ENCODE measurements at regions not wholly inside any gene's neighbourhood (a gene's known extent, or its start where the extent isn't known, plus 50 kb on each side); places are given as distances from the start of the nearest gene placed in this dataset.

DNA sequence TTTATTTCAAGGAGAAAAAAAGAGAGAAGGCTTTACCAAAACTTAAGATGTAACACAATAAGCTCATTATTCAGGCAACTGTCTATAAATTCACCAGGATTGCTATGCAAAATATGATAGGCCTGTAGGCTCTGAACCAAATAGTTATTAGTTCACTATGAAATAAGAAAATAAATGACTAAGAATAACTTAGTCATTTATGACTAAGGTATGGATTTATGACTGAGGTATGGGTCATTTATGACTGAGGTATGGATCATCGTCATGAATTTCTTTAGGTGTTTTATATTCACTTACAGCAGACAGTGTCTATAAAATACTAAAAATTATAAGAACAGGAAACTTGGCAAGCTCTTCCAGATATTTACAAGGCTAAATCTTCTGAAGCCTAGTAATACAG, 52.1 kb upstream of the SNX9 start:
- H3K27ac ChIP-seq (ENCODE audit: insufficient read depth in 1 of 2, low read depth in 1 of 2, low read length in 2 of 2, poor library complexity in 1 of 2, severe bottlenecking in 2 of 2): no peak overlapping the region
- no peak overlapping the region for H3K4me3 ChIP-seq (ENCODE audit: control insufficient read depth in 1 of 7, extremely low read depth in 1 of 7, insufficient read depth in 4 of 7, low read depth in 2 of 7, low read length in 6 of 7)
- H3K36me3 ChIP-seq (ENCODE audit: control insufficient read depth in 4 of 4, insufficient read depth in 4 of 4, low read length in 3 of 4): no peaks in the 10 kb centered on the region
- no peak for DNase-seq
- WGBS (ENCODE audit: insufficient coverage): no CpG with 5 or more reads among the region's 1 CpG
- ChIA-PET POLR2A (no interaction called here), CTCF (interaction anchor here (0.6 to 2.6 kb wide), 5 partner anchors 9 to 213 kb away, joined by 3 to 9 read pairs (median 6); no protein-coding TSS in a partner anchor)
- H3K9me3 ChIP-seq (ENCODE audit: control extremely low read depth in 1 of 5, control insufficient read depth in 4 of 5, insufficient read depth in 2 of 5, low read depth in 1 of 5, low read length in 4 of 5): no peaks in the 10 kb centered on the region
- H3K4me1 ChIP-seq (ENCODE audit: control extremely low read depth in 1 of 4, control insufficient read depth in 4 of 4, insufficient read depth in 4 of 4, low read length in 3 of 4): peaks cover 0 to 19% (median 16%) of the 10 kb centered on the region in 4 experiments
- H3K27me3 ChIP-seq (replicated peaks in 2 of 5; ENCODE audit: control insufficient read depth in 4 of 5, insufficient read depth in 5 of 5, low read length in 4 of 5): peaks cover 0 to 5% (median 0%) of the 10 kb centered on the region in 5 experiments

DNA sequence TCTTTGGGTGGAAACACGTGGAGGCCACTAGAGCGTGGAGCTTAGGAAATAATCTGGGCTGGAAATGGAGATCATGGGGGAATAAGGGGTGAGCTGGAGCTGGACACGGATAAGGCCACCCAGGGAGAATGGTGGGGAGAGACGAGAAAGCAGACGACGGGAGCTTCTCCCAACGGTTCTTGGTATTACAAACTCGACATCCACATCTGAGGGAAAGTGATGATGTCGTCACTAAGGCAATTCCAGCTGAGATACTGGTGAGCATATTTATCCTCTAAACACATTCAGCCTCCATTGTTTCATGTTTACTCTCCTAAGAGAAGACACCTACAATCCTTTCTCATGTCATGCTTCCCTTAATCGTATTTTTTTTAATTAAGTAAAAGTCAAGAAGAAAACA, 50.2 kb upstream of the SNX9 start:
- 100% methylated on average over 10 of the region's 10 CpGs for WGBS (ENCODE audit: insufficient coverage)
- peaks cover 0 to 9% (median 4%) of the 10 kb centered on the region in 5 experiments for H3K9me3 ChIP-seq (ENCODE audit: control extremely low read depth in 1 of 5, control insufficient read depth in 4 of 5, insufficient read depth in 2 of 5, low read depth in 1 of 5, low read length in 4 of 5)
- no peak for DNase-seq
- H3K27ac ChIP-seq (ENCODE audit: insufficient read depth in 1 of 2, low read depth in 1 of 2, low read length in 2 of 2, poor library complexity in 1 of 2, severe bottlenecking in 2 of 2): no peak overlapping the region
- no peak overlapping the region for H3K4me3 ChIP-seq (ENCODE audit: control insufficient read depth in 1 of 7, extremely low read depth in 1 of 7, insufficient read depth in 4 of 7, low read depth in 2 of 7, low read length in 6 of 7)
- POLR2A ChIA-PET: no interaction called here
- H3K27me3 ChIP-seq (replicated peaks in 2 of 5; ENCODE audit: control insufficient read depth in 4 of 5, insufficient read depth in 5 of 5, low read length in 4 of 5): peaks cover 0 to 5% (median 0%) of the 10 kb centered on the region in 5 experiments
- H3K36me3 ChIP-seq (ENCODE audit: control insufficient read depth in 4 of 4, insufficient read depth in 4 of 4, low read length in 3 of 4): no peaks in the 10 kb centered on the region
- peaks cover 0 to 18% (median 15%) of the 10 kb centered on the region in 4 experiments for H3K4me1 ChIP-seq (ENCODE audit: control extremely low read depth in 1 of 4, control insufficient read depth in 4 of 4, insufficient read depth in 4 of 4, low read length in 3 of 4)
- CTCF ChIA-PET: no interaction called here

Data from common myeloid progenitor, CD34-positive (primary cell).